Loucy (cell line): ENCODE measurements at regions not wholly inside any gene's neighbourhood (a gene's known extent, or its start where the extent isn't known, plus 50 kb on each side); places are given as distances from the start of the nearest gene placed in this dataset.

ENCODE experiments used
- H2AFZ ChIP-seq: fragments of 200-600 bp; sonication (generic); 2 replicates; pipeline ENCODE4 v1.6.0; 2016; ENCODE audit warnings: antibody characterized with exemption, mild to moderate bottlenecking, low read length, moderate library complexity
- H3F3A ChIP-seq: fragments of 200-600 bp; 2 replicates; pipeline ENCODE4 v1.6.0; 2016; ENCODE audit warnings: antibody characterized with exemption, low read depth, mild to moderate bottlenecking
- H3K27me3 ChIP-seq: fragments of 200-600 bp; sonication (generic); 2 replicates; pipeline ENCODE4 v1.6.1; 2014; ENCODE audit warnings: low read length, mild to moderate bottlenecking; ENCODE audit not compliant: insufficient read depth, poor library complexity, severe bottlenecking
- H3K36me3 ChIP-seq: fragments of 200-600 bp; sonication (generic); 2 replicates; pipeline ENCODE4 v1.6.1; 2016; ENCODE audit warnings: low read length; ENCODE audit not compliant: insufficient read depth
- H3K4me1 ChIP-seq: fragments of 200-600 bp; sonication (generic); 2 replicates; pipeline ENCODE4 v1.5.1; 2014; ENCODE audit warnings: low read length, mild to moderate bottlenecking; ENCODE audit not compliant: insufficient read depth, poor library complexity, severe bottlenecking
- H3K4me2 ChIP-seq: fragments of 200-600 bp; sonication (generic); 2 replicates; pipeline ENCODE4 v1.6.0; 2014; ENCODE audit warnings: antibody characterized with exemption, low read length, low read depth, mild to moderate bottlenecking; ENCODE audit not compliant: poor library complexity, severe bottlenecking
- H3K4me3 ChIP-seq: fragments of 200-600 bp; sonication (generic); 2 replicates; pipeline ENCODE4 v1.5.1; 2014; ENCODE audit warnings: low read length, mild to moderate bottlenecking, mixed read lengths; ENCODE audit not compliant: poor library complexity, severe bottlenecking
- H3K79me2 ChIP-seq: fragments of 200-600 bp; sonication (generic); 2 replicates; pipeline ENCODE4 v1.6.1; 2014; ENCODE audit warnings: low read length; ENCODE audit not compliant: insufficient read depth
- H3K9ac ChIP-seq: fragments of 200-600 bp; sonication (generic); 2 replicates; pipeline ENCODE4 v1.6.0; 2014; ENCODE audit warnings: mild to moderate bottlenecking, low read depth, low read length, moderate library complexity; ENCODE audit not compliant: poor library complexity, severe bottlenecking
- H3K9me2 ChIP-seq: fragments of 200-600 bp; sonication (generic); replicated peaks from 2 replicates; pipeline ENCODE4 v1.6.1; 2016; ENCODE audit warnings: low read depth, low read length, mixed read lengths
- H3K9me3 ChIP-seq: fragments of 200-600 bp; sonication (generic); 2 replicates; pipeline ENCODE4 v1.6.1; 2014; ENCODE audit warnings: mild to moderate bottlenecking, antibody characterized with exemption, low read length, low read depth; ENCODE audit not compliant: insufficient read depth
- H4K20me1 ChIP-seq: fragments of 200-600 bp; sonication (generic); 2 replicates; pipeline ENCODE4 v1.6.0; 2014; ENCODE audit warnings: antibody characterized with exemption, low read length, mild to moderate bottlenecking; ENCODE audit not compliant: insufficient read depth, poor library complexity, severe bottlenecking
- CTCF ChIP-seq: fragments of 200-600 bp; sonication (generic); conservative IDR thresholded peaks from 2 replicates; pipeline ENCODE4 v1.5.1; 2014; ENCODE audit warnings: mild to moderate bottlenecking, antibody characterized with exemption, low read length
- EZH2phosphoT487 ChIP-seq: fragments of 200-600 bp; IDR thresholded peaks from 2 replicates; pipeline ENCODE4 v1.6.1; 2018; ENCODE audit warnings: antibody characterized with exemption, mild to moderate bottlenecking, moderate library complexity, borderline replicate concordance

DNA sequence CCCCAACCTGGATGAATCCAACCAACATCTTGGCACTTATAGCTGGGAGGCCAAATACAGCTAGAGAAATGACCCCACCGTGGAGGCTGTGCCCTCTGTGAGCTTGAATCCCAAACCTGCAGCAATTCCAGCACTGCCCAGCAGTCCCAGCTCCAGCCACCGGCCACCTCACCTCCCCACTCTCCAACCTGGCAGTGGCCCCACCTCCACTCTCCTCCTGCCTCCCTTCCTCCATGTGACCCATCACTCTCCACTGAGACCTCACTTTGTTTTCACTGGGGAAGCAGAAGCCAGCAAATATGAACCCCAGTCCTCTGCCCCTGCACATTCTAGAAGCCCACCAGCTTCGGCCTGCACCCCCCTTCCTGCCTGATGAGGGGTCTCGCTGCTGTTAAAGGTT, 79.7 kb upstream of the LINGO1 start:
- no peaks in the 10 kb centered on the region for H3K9me3 ChIP-seq
- H3K4me2 ChIP-seq, result no peak overlapping the region
- H3K79me2 ChIP-seq, result no peaks in the 10 kb centered on the region
- no peaks in the 10 kb centered on the region for H3K9me2 ChIP-seq
- no peak overlapping the region for H3K4me3 ChIP-seq
- no peaks in the 10 kb centered on the region for H3K4me1 ChIP-seq
- H3K27me3 ChIP-seq, result no peaks in the 10 kb centered on the region
- no peaks in the 10 kb centered on the region for H3K36me3 ChIP-seq
- H4K20me1 ChIP-seq, result no peaks in the 10 kb centered on the region
- H3F3A ChIP-seq, result no peaks in the 10 kb centered on the region
- H3K9ac ChIP-seq, result no peak overlapping the region
- no peak overlapping the region for H2AFZ ChIP-seq
- TF ChIP-seq CTCF (no peak), EZH2phosphoT487 (no peak)

DNA sequence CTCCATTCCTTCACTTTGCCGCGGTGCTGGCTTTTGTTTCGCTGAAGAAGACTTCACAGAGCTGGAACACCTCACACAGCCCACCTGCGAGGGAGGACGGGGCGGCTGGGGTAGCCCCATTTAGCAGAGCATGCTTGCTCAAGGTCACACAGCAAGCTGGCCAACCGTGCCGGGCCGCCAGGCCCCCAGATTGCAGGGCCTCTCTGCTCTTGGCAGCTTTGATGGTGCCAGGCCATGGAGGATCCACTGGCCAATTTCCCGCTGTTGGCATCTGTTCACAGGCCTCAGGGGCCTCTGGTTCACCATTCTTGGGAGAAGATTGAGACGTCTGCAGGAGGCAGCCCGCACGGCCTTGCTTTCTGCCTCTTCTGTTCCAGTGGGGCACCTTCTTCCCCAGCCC, 77.9 kb upstream of the LINGO1 start:
- Histone ChIP-seq H2AFZ (no peak overlapping the region), H3K4me2 (no peak overlapping the region), H4K20me1 (no peaks in the 10 kb centered on the region), H3F3A (no peaks in the 10 kb centered on the region), H3K4me3 (no peak overlapping the region), H3K4me1 (no peaks in the 10 kb centered on the region), H3K36me3 (no peaks in the 10 kb centered on the region), H3K9ac (no peak overlapping the region), H3K9me3 (no peaks in the 10 kb centered on the region), H3K9me2 (no peaks in the 10 kb centered on the region), H3K27me3 (no peaks in the 10 kb centered on the region), H3K79me2 (no peaks in the 10 kb centered on the region)
- TF ChIP-seq EZH2phosphoT487, result no peak
- no peak for TF ChIP-seq CTCF

DNA sequence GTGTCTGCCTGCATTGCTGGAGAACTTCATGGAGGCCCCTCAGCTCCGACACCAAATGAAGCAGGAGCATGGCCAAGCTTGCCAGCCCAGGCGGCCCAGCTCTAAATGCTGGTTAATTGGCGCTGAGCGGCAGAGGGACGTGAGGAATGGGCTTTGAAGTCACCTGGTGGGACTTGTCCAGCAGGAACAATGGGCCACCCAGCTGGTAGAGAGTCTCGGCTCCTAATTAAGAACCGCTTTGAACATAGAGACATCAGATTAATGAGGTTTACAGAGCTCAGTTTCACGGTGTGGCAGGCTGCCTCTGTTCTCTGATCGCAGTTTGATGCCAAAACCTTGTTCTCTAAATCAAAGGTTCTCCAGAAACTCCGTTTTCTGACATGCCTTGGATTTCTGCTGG, 77.5 kb upstream of the LINGO1 start:
- no peaks in the 10 kb centered on the region for H3K27me3 ChIP-seq

More for the DNA sequence above, 77.5 kb upstream of the LINGO1 start:
- no peaks in the 10 kb centered on the region for H3F3A ChIP-seq
- H3K4me1 ChIP-seq, result no peaks in the 10 kb centered on the region
- no peaks in the 10 kb centered on the region for H4K20me1 ChIP-seq
- no peak overlapping the region for H3K4me3 ChIP-seq
- H3K9ac ChIP-seq, result no peak overlapping the region
- H3K79me2 ChIP-seq, result no peaks in the 10 kb centered on the region
- TF ChIP-seq EZH2phosphoT487 (no peak), CTCF (no peak)
- H3K4me2 ChIP-seq, result no peak overlapping the region
- no peak overlapping the region for H2AFZ ChIP-seq
- H3K9me2 ChIP-seq, result no peaks in the 10 kb centered on the region
- H3K36me3 ChIP-seq, result no peaks in the 10 kb centered on the region
- no peaks in the 10 kb centered on the region for H3K9me3 ChIP-seq
